K562 (cell line): ENCODE measurements at regions not wholly inside any gene's neighbourhood (a gene's known extent, or its start where the extent isn't known, plus 50 kb on each side); places are given as distances from the start of the nearest gene placed in this dataset.

Experiments used
- BCLAF1 ChIP-seq, 2 experiments: fragments of 450-650 bp in 1 of 2; IDR thresholded peaks; 2 replicates each; pipeline ENCODE4 v1.6.1; 2011 to 2017; ENCODE audit warnings: low read depth in 2 of 2, antibody characterized with exemption in 1 of 2, borderline replicate concordance in 1 of 2, low read length in 1 of 2, mild to moderate bottlenecking in 1 of 2, mixed read lengths in 1 of 2; ENCODE audit not compliant: control insufficient read depth in 1 of 2
- CREB3 ChIP-seq: fragments of 450-650 bp; conservative IDR thresholded peaks from 2 replicates; pipeline ENCODE4 v1.6.1; 2016; ENCODE audit warnings: missing genetic modification characterization, low read depth, mild to moderate bottlenecking, missing compliant biosample characterization, moderate library complexity
- EZH2 ChIP-seq: IDR thresholded peaks from 2 replicates; pipeline ENCODE4 v1.6.1; 2012; ENCODE audit warnings: low read depth, mild to moderate bottlenecking, inconsistent platforms, low read length, borderline replicate concordance
- JUND ChIP-seq, 2 experiments: IDR thresholded peaks; 2 replicates in 1 of 2; 3 replicates in 1 of 2; pipeline ENCODE4 v1.6.1; 2011; ENCODE audit warnings: borderline replicate concordance in 2 of 2, low read depth in 2 of 2, low read length in 2 of 2, improper control_type of control experiment in 1 of 2, missing biosample characterization in 1 of 2, missing genetic modification characterization in 1 of 2, missing genetic modification reagents in 1 of 2
- KAT7 ChIP-seq: sonication (generic); formaldehyde crosslinking; IDR thresholded peaks from 2 replicates; pipeline ENCODE4 v1.8.0; 2022; ENCODE audit warnings: missing genetic modification reagents, mild to moderate bottlenecking, borderline replicate concordance
- KAT8 ChIP-seq: fragments of 450-650 bp; IDR thresholded peaks from 2 replicates; pipeline ENCODE4 v1.6.1; 2016; ENCODE audit warnings: low read depth, mild to moderate bottlenecking
- KLF13 ChIP-seq: fragments of 450-650 bp; IDR thresholded peaks from 2 replicates; pipeline ENCODE4 v1.6.1; 2016; ENCODE audit warnings: missing genetic modification characterization, low read depth, mild to moderate bottlenecking, missing compliant biosample characterization, moderate library complexity, borderline replicate concordance
- NFYB ChIP-seq: IDR thresholded peaks from 2 replicates; pipeline ENCODE4 v1.6.1; 2011; ENCODE audit warnings: mild to moderate bottlenecking, moderate library complexity; ENCODE audit not compliant: insufficient read length; ENCODE audit errors: extremely low read depth
- NR0B1 ChIP-seq: fragments of 450-650 bp; IDR thresholded peaks from one replicate; pipeline ENCODE4 v1.6.1; 2018; ENCODE audit warnings: mild to moderate bottlenecking, moderate library complexity; ENCODE audit not compliant: partially characterized antibody
- RBM17 ChIP-seq: fragments of 200-400 bp; formaldehyde crosslinking; IDR thresholded peaks from 2 replicates; pipeline ENCODE4 v1.6.1; 2017; ENCODE audit warnings: low read depth, mild to moderate bottlenecking, low read length, borderline replicate concordance
- RBM25 ChIP-seq: fragments of 200-400 bp; formaldehyde crosslinking; IDR thresholded peaks from 2 replicates; pipeline ENCODE4 v1.6.1; 2018; ENCODE audit warnings: low read length, low read depth, moderate library complexity; ENCODE audit not compliant: severe bottlenecking
- TF ChIP-seq, protein P1 (sequence below): fragments of 450-650 bp; IDR thresholded peaks from 2 replicates; pipeline ENCODE4 v1.6.1; 2016; ENCODE audit warnings: low read depth

- TF ChIP-seq, protein P1, sequence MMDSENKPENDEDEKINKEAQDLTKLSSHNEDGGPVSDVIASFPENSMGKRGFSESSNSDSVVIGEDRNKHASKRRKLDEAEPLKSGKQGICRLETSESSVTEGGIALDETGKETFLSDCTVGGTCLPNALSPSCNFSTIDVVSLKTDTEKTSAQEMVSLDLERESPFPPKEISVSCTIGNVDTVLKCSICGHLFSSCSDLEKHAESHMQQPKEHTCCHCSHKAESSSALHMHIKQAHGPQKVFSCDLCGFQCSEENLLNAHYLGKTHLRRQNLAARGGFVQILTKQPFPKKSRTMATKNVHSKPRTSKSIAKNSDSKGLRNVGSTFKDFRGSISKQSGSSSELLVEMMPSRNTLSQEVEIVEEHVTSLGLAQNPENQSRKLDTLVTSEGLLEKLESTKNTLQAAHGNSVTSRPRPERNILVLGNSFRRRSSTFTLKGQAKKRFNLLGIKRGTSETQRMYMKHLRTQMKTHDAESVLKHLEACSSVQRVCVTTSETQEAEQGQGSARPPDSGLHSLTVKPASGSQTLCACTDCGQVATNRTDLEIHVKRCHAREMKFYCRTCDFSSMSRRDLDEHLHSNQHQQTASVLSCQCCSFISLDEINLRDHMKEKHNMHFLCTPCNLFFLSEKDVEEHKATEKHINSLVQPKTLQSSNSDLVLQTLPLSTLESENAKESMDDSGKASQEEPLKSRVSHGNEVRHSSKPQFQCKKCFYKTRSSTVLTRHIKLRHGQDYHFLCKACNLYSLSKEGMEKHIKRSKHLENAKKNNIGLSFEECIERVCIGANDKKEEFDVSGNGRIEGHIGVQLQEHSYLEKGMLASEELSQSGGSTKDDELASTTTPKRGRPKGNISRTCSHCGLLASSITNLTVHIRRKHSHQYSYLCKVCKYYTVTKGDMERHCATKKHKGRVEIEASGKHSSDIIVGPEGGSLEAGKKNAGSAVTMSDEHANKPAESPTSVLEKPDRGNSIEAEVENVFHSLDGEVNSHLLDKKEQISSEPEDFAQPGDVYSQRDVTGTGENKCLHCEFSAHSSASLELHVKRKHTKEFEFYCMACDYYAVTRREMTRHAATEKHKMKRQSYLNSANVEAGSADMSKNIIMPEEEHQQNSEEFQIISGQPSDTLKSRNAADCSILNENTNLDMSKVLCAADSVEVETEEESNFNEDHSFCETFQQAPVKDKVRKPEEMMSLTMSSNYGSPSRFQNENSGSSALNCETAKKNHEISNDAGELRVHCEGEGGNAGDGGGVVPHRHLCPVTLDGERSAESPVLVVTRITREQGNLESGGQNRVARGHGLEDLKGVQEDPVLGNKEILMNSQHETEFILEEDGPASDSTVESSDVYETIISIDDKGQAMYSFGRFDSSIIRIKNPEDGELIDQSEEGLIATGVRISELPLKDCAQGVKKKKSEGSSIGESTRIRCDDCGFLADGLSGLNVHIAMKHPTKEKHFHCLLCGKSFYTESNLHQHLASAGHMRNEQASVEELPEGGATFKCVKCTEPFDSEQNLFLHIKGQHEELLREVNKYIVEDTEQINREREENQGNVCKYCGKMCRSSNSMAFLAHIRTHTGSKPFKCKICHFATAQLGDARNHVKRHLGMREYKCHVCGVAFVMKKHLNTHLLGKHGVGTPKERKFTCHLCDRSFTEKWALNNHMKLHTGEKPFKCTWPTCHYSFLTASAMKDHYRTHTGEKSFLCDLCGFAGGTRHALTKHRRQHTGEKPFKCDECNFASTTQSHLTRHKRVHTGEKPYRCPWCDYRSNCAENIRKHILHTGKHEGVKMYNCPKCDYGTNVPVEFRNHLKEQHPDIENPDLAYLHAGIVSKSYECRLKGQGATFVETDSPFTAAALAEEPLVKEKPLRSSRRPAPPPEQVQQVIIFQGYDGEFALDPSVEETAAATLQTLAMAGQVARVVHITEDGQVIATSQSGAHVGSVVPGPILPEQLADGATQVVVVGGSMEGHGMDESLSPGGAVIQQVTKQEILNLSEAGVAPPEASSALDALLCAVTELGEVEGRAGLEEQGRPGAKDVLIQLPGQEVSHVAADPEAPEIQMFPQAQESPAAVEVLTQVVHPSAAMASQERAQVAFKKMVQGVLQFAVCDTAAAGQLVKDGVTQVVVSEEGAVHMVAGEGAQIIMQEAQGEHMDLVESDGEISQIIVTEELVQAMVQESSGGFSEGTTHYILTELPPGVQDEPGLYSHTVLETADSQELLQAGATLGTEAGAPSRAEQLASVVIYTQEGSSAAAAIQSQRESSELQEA, result no peak
- no peak for TF ChIP-seq CREB3 (tag)
- TF ChIP-seq JUND (IDR thresholded peaks at IDR 0.05; ENCODE audit: borderline replicate concordance, low read depth, low read length), result peak; percentile 25
- TF ChIP-seq JUND (tag; IDR thresholded peaks at IDR 0.05; ENCODE audit: borderline replicate concordance, low read depth, low read length), result peak; percentile 36; the same call in 1 of the 3 replicates
- no peak for TF ChIP-seq KAT8
- no peak for TF ChIP-seq BCLAF1 (IDR thresholded peaks at IDR 0.05; ENCODE audit: borderline replicate concordance in 1 of 2, control insufficient read depth in 1 of 2, low read depth in 2 of 2, low read length in 1 of 2)
- peak; percentile 45 for TF ChIP-seq RBM25
- no peak for TF ChIP-seq EZH2
- no peak for TF ChIP-seq RBM17
- no peak for TF ChIP-seq NR0B1
- TF ChIP-seq NFYB, result peak; percentile 99
- no peak for TF ChIP-seq KAT7
- no peak for TF ChIP-seq KLF13 (tag)
Measured at GRCh38 chr16:86975445-86975844, 341.7 kb downstream of the C16orf95 start (continued).
